Urinary bladder (tissue), 3 donors: ENCODE measurements at regions not wholly inside any gene's neighbourhood (a gene's known extent, or its start where the extent isn't known, plus 50 kb on each side); places are given as distances from the start of the nearest gene placed in this dataset.

Experiments used
- DNase-seq: peaks from one replicate; pipeline ENCODE4 v3.0.0-alpha.2; 2015; ENCODE audit errors: extremely low spot score
- H3K27ac ChIP-seq: one replicate; pipeline ENCODE4 v1.5.1; 2013; ENCODE audit warnings: low read depth, mild to moderate bottlenecking, moderate library complexity
- H3K36me3 ChIP-seq: one replicate; pipeline ENCODE4 v1.6.1; 2013; ENCODE audit warnings: mild to moderate bottlenecking, moderate library complexity; ENCODE audit not compliant: insufficient read depth
- H3K4me1 ChIP-seq: one replicate; pipeline ENCODE4 v1.6.1; 2013; ENCODE audit warnings: mild to moderate bottlenecking, moderate library complexity; ENCODE audit not compliant: insufficient read depth
- H3K4me3 ChIP-seq: one replicate; pipeline ENCODE4 v1.5.1; 2013; ENCODE audit warnings: low read depth, low read length
- WGBS: extraction: QIAGEN DNeasy Blood & Tissue Kit; methylation state at CpG from one replicate; pipeline ENCODE4 v1.1.7; 2013; 5-methylcytosine and 5-hydroxymethylcytosine counted together
- donor health status: healthy with polysubstance abuse.
- donor health status: healthy.

GRCh38 chr3:70757658-70758057 lies 445.2 kb upstream of the MDFIC2 start:
- H3K4me3 ChIP-seq = no peak overlapping the region
- H3K4me1 ChIP-seq = no peaks in the 10 kb centered on the region
- DNase-seq = no peak
- no peak overlapping the region for H3K27ac ChIP-seq
- H3K36me3 ChIP-seq = no peaks in the 10 kb centered on the region
- 67% methylated on average over 2 of the region's 2 CpGs for WGBS

GRCh38 chr3:70755526-70755925 lies 443.1 kb upstream of the MDFIC2 start:
- no peak overlapping the region for H3K4me3 ChIP-seq
- no peak for DNase-seq
- WGBS = 87% methylated on average over 5 of the region's 5 CpGs

GRCh38 chr3:70754314-70754713 lies 441.9 kb upstream of the MDFIC2 start:
- Histone ChIP-seq H3K36me3 (no peaks in the 10 kb centered on the region), H3K27ac (no peak overlapping the region), H3K4me1 (no peaks in the 10 kb centered on the region), H3K4me3 (no peak overlapping the region)
- DNase-seq = no peak

More at GRCh38 chr3:70755526-70755925, 443.1 kb upstream of the MDFIC2 start:
- Histone ChIP-seq H3K27ac (no peak overlapping the region), H3K36me3 (no peaks in the 10 kb centered on the region), H3K4me1 (no peaks in the 10 kb centered on the region)

GRCh38 chr3:70753572-70753971 lies 441.1 kb upstream of the MDFIC2 start:
- Histone ChIP-seq H3K27ac (no peak overlapping the region), H3K4me3 (no peak overlapping the region), H3K4me1 (no peaks in the 10 kb centered on the region), H3K36me3 (no peaks in the 10 kb centered on the region)
- DNase-seq = no peak
- WGBS = 66% methylated on average over 3 of the region's 3 CpGs

GRCh38 chr3:70752051-70752450 lies 439.6 kb upstream of the MDFIC2 start:
- H3K4me1 ChIP-seq = no peaks in the 10 kb centered on the region
- H3K36me3 ChIP-seq = no peaks in the 10 kb centered on the region
- H3K4me3 ChIP-seq = no peak overlapping the region
- WGBS = 97% methylated on average over 5 of the region's 5 CpGs
- H3K27ac ChIP-seq = no peak overlapping the region
- no peak for DNase-seq

- 64% methylated on average over 4 of the region's 4 CpGs for WGBS
- DNase-seq = no peak
Observed at GRCh38 chr3:70749122-70749521, 436.7 kb upstream of the MDFIC2 start.

GRCh38 chr3:70748593-70748992 lies 436.2 kb upstream of the MDFIC2 start:
- Histone ChIP-seq H3K4me1 (no peaks in the 10 kb centered on the region), H3K27ac (no peak overlapping the region), H3K36me3 (no peaks in the 10 kb centered on the region), H3K4me3 (no peak overlapping the region)
- no peak for DNase-seq
- whole genome bisulfite sequencing = 86% methylated on average over 5 of the region's 5 CpGs

More at GRCh38 chr3:70749122-70749521, 436.7 kb upstream of the MDFIC2 start:
- Histone ChIP-seq H3K27ac (no peak overlapping the region), H3K4me3 (no peak overlapping the region), H3K4me1 (no peaks in the 10 kb centered on the region), H3K36me3 (no peaks in the 10 kb centered on the region)

GRCh38 chr3:70747847-70748246 lies 435.4 kb upstream of the MDFIC2 start:
- no peak for DNase-seq
- no peak overlapping the region for H3K4me3 ChIP-seq
- no peak overlapping the region for H3K27ac ChIP-seq
- H3K36me3 ChIP-seq = no peaks in the 10 kb centered on the region
- WGBS = 73% methylated on average over 4 of the region's 4 CpGs
- H3K4me1 ChIP-seq = no peaks in the 10 kb centered on the region

- Histone ChIP-seq H3K4me3 (no peak overlapping the region), H3K27ac (no peak overlapping the region), H3K4me1 (no peaks in the 10 kb centered on the region), H3K36me3 (no peaks in the 10 kb centered on the region)
- DNase-seq = no peak
- 71% methylated on average over 3 of the region's 3 CpGs for WGBS
Observed at GRCh38 chr3:70744536-70744935, 432.1 kb upstream of the MDFIC2 start.

GRCh38 chr3:70743754-70744153 lies 431.3 kb upstream of the MDFIC2 start:
- Histone ChIP-seq H3K4me1 (no peaks in the 10 kb centered on the region), H3K27ac (no peak overlapping the region), H3K36me3 (no peaks in the 10 kb centered on the region), H3K4me3 (no peak overlapping the region)
- no peak for DNase-seq
- WGBS = 97% methylated on average over 2 of the region's 2 CpGs

- Histone ChIP-seq H3K36me3 (no peaks in the 10 kb centered on the region), H3K27ac (no peak overlapping the region), H3K4me3 (no peak overlapping the region), H3K4me1 (no peaks in the 10 kb centered on the region)
- DNase-seq = no peak
- WGBS = 78% methylated on average over 5 of the region's 5 CpGs
Observed at GRCh38 chr3:70742081-70742480, 429.6 kb upstream of the MDFIC2 start.

GRCh38 chr3:70740872-70741271 lies 428.4 kb upstream of the MDFIC2 start:
- Histone ChIP-seq H3K4me3 (no peak overlapping the region), H3K36me3 (no peaks in the 10 kb centered on the region), H3K27ac (no peak overlapping the region), H3K4me1 (no peaks in the 10 kb centered on the region)
- 65% methylated on average over 4 of the region's 4 CpGs for WGBS
- DNase-seq = no peak

- Histone ChIP-seq H3K27ac (no peak overlapping the region), H3K4me3 (no peak overlapping the region), H3K36me3 (no peaks in the 10 kb centered on the region), H3K4me1 (no peaks in the 10 kb centered on the region)
- DNase-seq = no peak
- WGBS = 100% methylated on average over 1 of the region's 1 CpG
Observed at GRCh38 chr3:70740071-70740470, 427.6 kb upstream of the MDFIC2 start.

GRCh38 chr3:70738291-70738681 lies 425.8 kb upstream of the MDFIC2 start:
- Histone ChIP-seq H3K4me1 (no peaks in the 10 kb centered on the region), H3K27ac (no peak overlapping the region), H3K36me3 (no peaks in the 10 kb centered on the region), H3K4me3 (no peak overlapping the region)
- WGBS = 58% methylated on average over 4 of the region's 4 CpGs
- no peak for DNase-seq

- H3K27ac ChIP-seq = no peak overlapping the region
- DNase-seq = no peak
- no peaks in the 10 kb centered on the region for H3K36me3 ChIP-seq
- no peaks in the 10 kb centered on the region for H3K4me1 ChIP-seq
- WGBS = 41% methylated on average over 2 of the region's 2 CpGs
- H3K4me3 ChIP-seq = no peak overlapping the region
Observed at GRCh38 chr3:70737666-70738290, 425.3 kb upstream of the MDFIC2 start.
